ENCODE measurements at regions not wholly inside any gene's neighbourhood (a gene's known extent, or its start where the extent isn't known, plus 50 kb on each side); places are given as distances from the start of the nearest gene placed in this dataset.

DNA sequence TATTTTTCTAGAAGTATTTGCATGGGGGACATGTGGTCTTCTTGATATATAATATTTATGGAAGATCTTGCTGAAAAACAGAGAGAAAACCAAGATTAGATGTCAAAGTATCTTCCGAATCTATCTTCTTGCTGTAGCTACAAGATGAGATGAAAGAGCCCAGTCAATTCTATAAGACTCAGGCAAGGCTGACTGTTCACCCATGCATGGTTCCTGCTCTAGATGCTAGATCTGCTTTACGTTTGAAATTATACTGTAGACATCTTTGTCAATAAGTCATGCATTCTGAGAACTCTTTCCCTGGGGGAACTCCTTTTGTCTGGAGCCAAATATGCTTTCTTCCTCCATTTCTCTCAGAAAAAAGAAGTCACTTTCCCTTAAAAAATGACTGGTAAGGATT lies 1292.0 kb downstream of the XPNPEP1 start:
- TF ChIP-seq, protein P1, sequence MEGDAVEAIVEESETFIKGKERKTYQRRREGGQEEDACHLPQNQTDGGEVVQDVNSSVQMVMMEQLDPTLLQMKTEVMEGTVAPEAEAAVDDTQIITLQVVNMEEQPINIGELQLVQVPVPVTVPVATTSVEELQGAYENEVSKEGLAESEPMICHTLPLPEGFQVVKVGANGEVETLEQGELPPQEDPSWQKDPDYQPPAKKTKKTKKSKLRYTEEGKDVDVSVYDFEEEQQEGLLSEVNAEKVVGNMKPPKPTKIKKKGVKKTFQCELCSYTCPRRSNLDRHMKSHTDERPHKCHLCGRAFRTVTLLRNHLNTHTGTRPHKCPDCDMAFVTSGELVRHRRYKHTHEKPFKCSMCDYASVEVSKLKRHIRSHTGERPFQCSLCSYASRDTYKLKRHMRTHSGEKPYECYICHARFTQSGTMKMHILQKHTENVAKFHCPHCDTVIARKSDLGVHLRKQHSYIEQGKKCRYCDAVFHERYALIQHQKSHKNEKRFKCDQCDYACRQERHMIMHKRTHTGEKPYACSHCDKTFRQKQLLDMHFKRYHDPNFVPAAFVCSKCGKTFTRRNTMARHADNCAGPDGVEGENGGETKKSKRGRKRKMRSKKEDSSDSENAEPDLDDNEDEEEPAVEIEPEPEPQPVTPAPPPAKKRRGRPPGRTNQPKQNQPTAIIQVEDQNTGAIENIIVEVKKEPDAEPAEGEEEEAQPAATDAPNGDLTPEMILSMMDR (IDR thresholded peaks at IDR 0.05), result no peak
- no peak for TF ChIP-seq POLR2A (IDR thresholded peaks at IDR 0.05)

All from testis (tissue), 2 donors.